K562 (cell line): ENCODE measurements at regions not wholly inside any gene's neighbourhood (a gene's known extent, or its start where the extent isn't known, plus 50 kb on each side); places are given as distances from the start of the nearest gene placed in this dataset.

ENCODE experiments used
- ATF2 ChIP-seq: sonication (generic); formaldehyde crosslinking; IDR thresholded peaks from 2 replicates; pipeline ENCODE4 v1.8.1; 2022; ENCODE audit warnings: missing genetic modification reagents
- CHD2 ChIP-seq: IDR thresholded peaks from 2 replicates; pipeline ENCODE4 v1.6.1; 2011; ENCODE audit warnings: low read depth, low read length
- E2F1 ChIP-seq: sonication (generic); formaldehyde crosslinking; IDR thresholded peaks from 2 replicates; pipeline ENCODE4 v1.8.1; 2023; ENCODE audit warnings: mild to moderate bottlenecking, missing genetic modification reagents, moderate library complexity
- MAZ ChIP-seq, 2 experiments: fragments of 450-650 bp in 1 of 2; sonication (generic) in 1 of 2; formaldehyde crosslinking; IDR thresholded peaks in 1 of 2; conservative IDR thresholded peaks in 1 of 2; 2 replicates each; pipeline versions ENCODE4 v1.4.0 to v1.5.0; 2020; ENCODE audit warnings: mild to moderate bottlenecking in 1 of 2, missing genetic modification reagents in 1 of 2
- MYC ChIP-seq, 2 experiments: fragments of 250-450 bp in 1 of 2; sonication (Bioruptor Pico) in 1 of 2; IDR thresholded peaks; 2 replicates each; pipeline versions ENCODE4 v1.5.1 to v1.6.1; 2012 to 2021; ENCODE audit warnings: low read depth in 2 of 2, borderline replicate concordance in 1 of 2, improper control_type of control experiment in 1 of 2, low read length in 1 of 2, mild to moderate bottlenecking in 1 of 2, moderate library complexity in 1 of 2
- NR2C2 ChIP-seq, 2 experiments: fragments of 200-800 bp in 1 of 2; sonication (Bioruptor generic) in 1 of 2; sonication (generic) in 1 of 2; formaldehyde crosslinking in 1 of 2; IDR thresholded peaks; 2 replicates each; pipeline versions ENCODE4 v1.6.1 to v1.8.0; 2016 to 2022; ENCODE audit warnings: mild to moderate bottlenecking in 1 of 2, missing compliant biosample characterization in 1 of 2, missing genetic modification characterization in 1 of 2, missing genetic modification reagents in 1 of 2
- PPARD ChIP-seq: fragments of 250-450 bp; sonication (Bioruptor Pico); IDR thresholded peaks from 2 replicates; pipeline ENCODE4 v1.8.0; 2022; ENCODE audit warnings: inconsistent platforms, mild to moderate bottlenecking, moderate library complexity
- RBM39 ChIP-seq: fragments of 200-400 bp; formaldehyde crosslinking; optimal IDR thresholded peaks from 2 replicates; pipeline ENCODE3; 2018; ENCODE audit warnings: low read depth, low read length
- RCOR1 ChIP-seq, 2 experiments: IDR thresholded peaks; 2 replicates each; pipeline ENCODE4 v1.6.1; 2012; ENCODE audit warnings: low read depth in 2 of 2, low read length in 2 of 2, borderline replicate concordance in 1 of 2, improper control_type of control experiment in 1 of 2
- SETDB1 ChIP-seq: IDR thresholded peaks from one replicate; pipeline ENCODE4 v1.6.1; 2012; ENCODE audit warnings: low read length, control low read depth, inconsistent platforms
- SPI1 ChIP-seq: IDR thresholded peaks from 2 replicates; pipeline ENCODE4 v1.6.1; 2011; ENCODE audit warnings: low read depth, low read length, control low read depth, borderline replicate concordance
- ZFP91 ChIP-seq: sonication (generic); formaldehyde crosslinking; IDR thresholded peaks from 2 replicates; pipeline ENCODE4 v1.8.0; 2022; ENCODE audit warnings: mild to moderate bottlenecking, missing genetic modification reagents
- ZNF449 ChIP-seq: fragments of 250-450 bp; sonication (Bioruptor Pico); IDR thresholded peaks from 2 replicates; pipeline ENCODE4 v1.8.0; 2022; ENCODE audit warnings: moderate library complexity, mild to moderate bottlenecking, inconsistent platforms
- ZNF507 ChIP-seq: conservative IDR thresholded peaks from 2 replicates; pipeline ENCODE4 v1.6.1; 2017; ENCODE audit warnings: missing genetic modification characterization, missing compliant biosample characterization
- ZNF551 ChIP-seq: fragments of 250-450 bp; sonication (Bioruptor Pico); IDR thresholded peaks from 2 replicates; pipeline ENCODE4 v1.5.0; 2021; ENCODE audit warnings: mild to moderate bottlenecking, moderate library complexity
- ZNF766 ChIP-seq: fragments of 200-800 bp; sonication (Bioruptor generic); conservative IDR thresholded peaks from 2 replicates; pipeline ENCODE4 v1.6.1; 2016; ENCODE audit warnings: missing genetic modification characterization, missing compliant biosample characterization

- TF ChIP-seq SPI1 (peak; percentile 52; the same call in 1 of the 2 replicates), ZNF551 (CRISPR knock-in tag) (no peak), SETDB1 (no peak), RBM39 (no peak), ZFP91 (peak; percentile 65), ZNF766 (CRISPR knock-in tag) (0 out of 2 replicates have a peak, but pooled peaks have one; percentile 11), NR2C2 (CRISPR knock-in tag; IDR thresholded peaks at IDR 0.05) (no peak), NR2C2 (tag; IDR thresholded peaks at IDR 0.05) (0 out of 2 replicates have a peak, but pooled peaks have one; percentile 20), ZNF507 (tag) (no peak), MYC (IDR thresholded peaks at IDR 0.05; ENCODE audit: low read depth, low read length) (no peak), MYC (CRISPR knock-in tag; IDR thresholded peaks at IDR 0.05; ENCODE audit: borderline replicate concordance, low read depth) (no peak), MAZ (CRISPR knock-in tag; conservative IDR thresholded peaks at IDR 0.05 in 1 of 2, IDR thresholded peaks at IDR 0.05 in 1 of 2) (no peak), RCOR1 (IDR thresholded peaks at IDR 0.05; ENCODE audit: borderline replicate concordance in 1 of 2, low read depth in 2 of 2, low read length in 2 of 2) (0 out of 4 replicates have a peak, but pooled peaks of 1 of the 2 experiments have one; percentile 22), PPARD (CRISPR knock-in tag) (no peak), E2F1 (CRISPR knock-in tag) (no peak), CHD2 (no peak), ZNF449 (CRISPR knock-in tag) (no peak), ATF2 (CRISPR knock-in tag) (no peak)
These were observed 1231.7 kb upstream of the ZEB2 start (continued) for GRCh38 chr2:145751629-145752028.
